ENCODE measurements at regions not wholly inside any gene's neighbourhood (a gene's known extent, or its start where the extent isn't known, plus 50 kb on each side); places are given as distances from the start of the nearest gene placed in this dataset.

- no peak overlapping the region for H3K27ac ChIP-seq (ENCODE audit: low read length)
- H3K36me3 ChIP-seq (ENCODE audit: control insufficient read depth, low read depth, low read length), result no peaks in the 10 kb centered on the region
- no peak overlapping the region for H3K9ac ChIP-seq (ENCODE audit: low read length)
- H3K4me1 ChIP-seq (ENCODE audit: control insufficient read depth, low read depth, low read length), result peaks cover 30% of the 10 kb centered on the region
- no peak overlapping the region for H3K4me3 ChIP-seq (ENCODE audit: low read length)
- H3K9me3 ChIP-seq (ENCODE audit: control insufficient read depth, low read depth, low read length), result no peaks in the 10 kb centered on the region
- H3K27me3 ChIP-seq (ENCODE audit: control insufficient read depth, insufficient read depth, low read length), result no peaks in the 10 kb centered on the region
Measured at GRCh38 chr4:171025776-171026175, 787.4 kb upstream of the GALNTL6 start.

GRCh38 chr4:171025343-171025742, 787.9 kb upstream of the GALNTL6 start:
- Histone ChIP-seq H3K9ac (ENCODE audit: low read length) (no peak overlapping the region), H3K9me3 (ENCODE audit: control insufficient read depth, low read depth, low read length) (no peaks in the 10 kb centered on the region), H3K27me3 (ENCODE audit: control insufficient read depth, insufficient read depth, low read length) (no peaks in the 10 kb centered on the region), H3K36me3 (ENCODE audit: control insufficient read depth, low read depth, low read length) (no peaks in the 10 kb centered on the region), H3K4me1 (ENCODE audit: control insufficient read depth, low read depth, low read length) (peaks cover 30% of the 10 kb centered on the region), H3K4me3 (ENCODE audit: low read length) (no peak overlapping the region), H3K27ac (ENCODE audit: low read length) (no peak overlapping the region)

GRCh38 chr4:171024720-171025303, 788.4 kb upstream of the GALNTL6 start:
- Histone ChIP-seq H3K4me3 (ENCODE audit: low read length) (no peak overlapping the region), H3K27me3 (ENCODE audit: control insufficient read depth, insufficient read depth, low read length) (no peaks in the 10 kb centered on the region), H3K9me3 (ENCODE audit: control insufficient read depth, low read depth, low read length) (no peaks in the 10 kb centered on the region), H3K9ac (ENCODE audit: low read length) (no peak overlapping the region), H3K4me1 (ENCODE audit: control insufficient read depth, low read depth, low read length) (peaks cover 30% of the 10 kb centered on the region), H3K27ac (ENCODE audit: low read length) (no peak overlapping the region), H3K36me3 (ENCODE audit: control insufficient read depth, low read depth, low read length) (no peaks in the 10 kb centered on the region)

- Histone ChIP-seq H3K4me3 (ENCODE audit: low read length) (peak overlapping the region; percentile 0), H3K36me3 (ENCODE audit: control insufficient read depth, low read depth, low read length) (no peaks in the 10 kb centered on the region), H3K9ac (ENCODE audit: low read length) (peak overlapping the region; percentile 1), H3K27ac (ENCODE audit: low read length) (peak overlapping the region; percentile 92), H3K27me3 (ENCODE audit: control insufficient read depth, insufficient read depth, low read length) (no peaks in the 10 kb centered on the region), H3K9me3 (ENCODE audit: control insufficient read depth, low read depth, low read length) (no peaks in the 10 kb centered on the region), H3K4me1 (ENCODE audit: control insufficient read depth, low read depth, low read length) (peaks cover 26% of the 10 kb centered on the region)
Measured at GRCh38 chr4:171022824-171023230, 790.4 kb upstream of the GALNTL6 start.

GRCh38 chr4:171017593-171017992, 795.6 kb upstream of the GALNTL6 start:
- Histone ChIP-seq H3K27ac (ENCODE audit: low read length) (no peak overlapping the region), H3K36me3 (ENCODE audit: control insufficient read depth, low read depth, low read length) (no peaks in the 10 kb centered on the region), H3K4me1 (ENCODE audit: control insufficient read depth, low read depth, low read length) (peaks cover 15% of the 10 kb centered on the region), H3K9ac (ENCODE audit: low read length) (no peak overlapping the region), H3K9me3 (ENCODE audit: control insufficient read depth, low read depth, low read length) (no peaks in the 10 kb centered on the region), H3K27me3 (ENCODE audit: control insufficient read depth, insufficient read depth, low read length) (no peaks in the 10 kb centered on the region), H3K4me3 (ENCODE audit: low read length) (no peak overlapping the region)

- H3K36me3 ChIP-seq (ENCODE audit: control insufficient read depth, low read depth, low read length), result no peaks in the 10 kb centered on the region
- H3K9me3 ChIP-seq (ENCODE audit: control insufficient read depth, low read depth, low read length), result peaks cover 3% of the 10 kb centered on the region
Measured at GRCh38 chr4:171016145-171016544, 797.1 kb upstream of the GALNTL6 start.

GRCh38 chr4:171015441-171015840, 797.8 kb upstream of the GALNTL6 start:
- Histone ChIP-seq H3K36me3 (ENCODE audit: control insufficient read depth, low read depth, low read length) (no peaks in the 10 kb centered on the region), H3K4me3 (ENCODE audit: low read length) (no peak overlapping the region), H3K27me3 (ENCODE audit: control insufficient read depth, insufficient read depth, low read length) (no peaks in the 10 kb centered on the region), H3K9me3 (ENCODE audit: control insufficient read depth, low read depth, low read length) (peaks cover 3% of the 10 kb centered on the region), H3K9ac (ENCODE audit: low read length) (no peak overlapping the region), H3K4me1 (ENCODE audit: control insufficient read depth, low read depth, low read length) (no peaks in the 10 kb centered on the region), H3K27ac (ENCODE audit: low read length) (no peak overlapping the region)

More at GRCh38 chr4:171016145-171016544, 797.1 kb upstream of the GALNTL6 start:
- H3K27me3 ChIP-seq (ENCODE audit: control insufficient read depth, insufficient read depth, low read length), result no peaks in the 10 kb centered on the region
- no peak overlapping the region for H3K4me3 ChIP-seq (ENCODE audit: low read length)
- H3K27ac ChIP-seq (ENCODE audit: low read length), result no peak overlapping the region
- peaks cover 2% of the 10 kb centered on the region for H3K4me1 ChIP-seq (ENCODE audit: control insufficient read depth, low read depth, low read length)
- H3K9ac ChIP-seq (ENCODE audit: low read length), result no peak overlapping the region

GRCh38 chr4:171007618-171008390, 805.4 kb upstream of the GALNTL6 start:
- no peak overlapping the region for H3K9ac ChIP-seq (ENCODE audit: low read length)
- no peak overlapping the region for H3K27ac ChIP-seq (ENCODE audit: low read length)
- no peaks in the 10 kb centered on the region for H3K27me3 ChIP-seq (ENCODE audit: control insufficient read depth, insufficient read depth, low read length)
- no peaks in the 10 kb centered on the region for H3K36me3 ChIP-seq (ENCODE audit: control insufficient read depth, low read depth, low read length)
- no peak overlapping the region for H3K4me3 ChIP-seq (ENCODE audit: low read length)
- H3K9me3 ChIP-seq (ENCODE audit: control insufficient read depth, low read depth, low read length), result peaks cover 3% of the 10 kb centered on the region
- H3K4me1 ChIP-seq (ENCODE audit: control insufficient read depth, low read depth, low read length), result peaks cover 7% of the 10 kb centered on the region

- Histone ChIP-seq H3K4me1 (ENCODE audit: control insufficient read depth, low read depth, low read length) (no peaks in the 10 kb centered on the region), H3K9me3 (ENCODE audit: control insufficient read depth, low read depth, low read length) (no peaks in the 10 kb centered on the region), H3K36me3 (ENCODE audit: control insufficient read depth, low read depth, low read length) (no peaks in the 10 kb centered on the region), H3K4me3 (ENCODE audit: low read length) (no peak overlapping the region), H3K9ac (ENCODE audit: low read length) (no peak overlapping the region), H3K27me3 (ENCODE audit: control insufficient read depth, insufficient read depth, low read length) (no peaks in the 10 kb centered on the region), H3K27ac (ENCODE audit: low read length) (no peak overlapping the region)
Measured at GRCh38 chr4:171002246-171002645, 811.0 kb upstream of the GALNTL6 start.

- no peaks in the 10 kb centered on the region for H3K27me3 ChIP-seq (ENCODE audit: control insufficient read depth, insufficient read depth, low read length)
- H3K9ac ChIP-seq (ENCODE audit: low read length), result no peak overlapping the region
- H3K27ac ChIP-seq (ENCODE audit: low read length), result no peak overlapping the region
- no peaks in the 10 kb centered on the region for H3K36me3 ChIP-seq (ENCODE audit: control insufficient read depth, low read depth, low read length)
- H3K4me3 ChIP-seq (ENCODE audit: low read length), result no peak overlapping the region
- no peaks in the 10 kb centered on the region for H3K9me3 ChIP-seq (ENCODE audit: control insufficient read depth, low read depth, low read length)
- H3K4me1 ChIP-seq (ENCODE audit: control insufficient read depth, low read depth, low read length), result no peaks in the 10 kb centered on the region
Measured at GRCh38 chr4:170990989-170991589, 822.1 kb upstream of the GALNTL6 start.

GRCh38 chr4:170988446-170988845, 824.8 kb upstream of the GALNTL6 start:
- H3K9me3 ChIP-seq (ENCODE audit: control insufficient read depth, low read depth, low read length), result no peaks in the 10 kb centered on the region
- no peak overlapping the region for H3K4me3 ChIP-seq (ENCODE audit: low read length)
- H3K9ac ChIP-seq (ENCODE audit: low read length), result no peak overlapping the region
- H3K4me1 ChIP-seq (ENCODE audit: control insufficient read depth, low read depth, low read length), result no peaks in the 10 kb centered on the region
- H3K27ac ChIP-seq (ENCODE audit: low read length), result no peak overlapping the region
- H3K36me3 ChIP-seq (ENCODE audit: control insufficient read depth, low read depth, low read length), result no peaks in the 10 kb centered on the region
- no peaks in the 10 kb centered on the region for H3K27me3 ChIP-seq (ENCODE audit: control insufficient read depth, insufficient read depth, low read length)

Measured in iPS-18a (cell line).